Transverse colon (tissue), 3 donors: ENCODE measurements at regions not wholly inside any gene's neighbourhood (a gene's known extent, or its start where the extent isn't known, plus 50 kb on each side); places are given as distances from the start of the nearest gene placed in this dataset.

ENCODE experiments used
- CTCF ChIP-seq, 5 experiments: fragments of 200-600 bp in 3 of 5; fragments of 450-650 bp in 2 of 5; sonication (generic) in 3 of 5; IDR thresholded peaks; 1 replicate in 2 of 5; 2 replicates in 3 of 5; pipeline ENCODE4 v1.5.1; 2016 to 2017; ENCODE audit warnings: antibody characterized with exemption in 5 of 5, inconsistent platforms in 3 of 5, mild to moderate bottlenecking in 2 of 5, moderate library complexity in 1 of 5
- EP300 ChIP-seq: sonication (generic); formaldehyde crosslinking; IDR thresholded peaks from one replicate; pipeline ENCODE4 v1.6.1; 2017; ENCODE audit warnings: antibody characterized with exemption, low read depth
- POLR2A ChIP-seq: fragments of 450-650 bp; IDR thresholded peaks from one replicate; pipeline ENCODE4 v1.6.1; 2016; ENCODE audit warnings: antibody characterized with exemption, mild to moderate bottlenecking, moderate library complexity

- TF ChIP-seq CTCF (IDR thresholded peaks at IDR 0.05), result no peak
- no peak for TF ChIP-seq POLR2A
- no peak for TF ChIP-seq EP300
Observed at GRCh38 chr16:79269211-79269863, 331.2 kb downstream of the MAF start.
